TTC549 (cell line): ENCODE measurements at regions not wholly inside any gene's neighbourhood (a gene's known extent, or its start where the extent isn't known, plus 50 kb on each side); places are given as distances from the start of the nearest gene placed in this dataset.

Experiments
- FAIRE-seq: peaks from 2 replicates; lab custom pipeline; 2012; peaks lifted over from hg19 to GRCh38; lab: Jason Lieb, UNC

GRCh38 chr12:105812366-105812765 is 326.4 kb downstream of the NUAK1 start:
- no peak for FAIRE-seq

GRCh38 chr12:105813201-105813600 is 325.6 kb downstream of the NUAK1 start:
- no peak for FAIRE-seq

DNA sequence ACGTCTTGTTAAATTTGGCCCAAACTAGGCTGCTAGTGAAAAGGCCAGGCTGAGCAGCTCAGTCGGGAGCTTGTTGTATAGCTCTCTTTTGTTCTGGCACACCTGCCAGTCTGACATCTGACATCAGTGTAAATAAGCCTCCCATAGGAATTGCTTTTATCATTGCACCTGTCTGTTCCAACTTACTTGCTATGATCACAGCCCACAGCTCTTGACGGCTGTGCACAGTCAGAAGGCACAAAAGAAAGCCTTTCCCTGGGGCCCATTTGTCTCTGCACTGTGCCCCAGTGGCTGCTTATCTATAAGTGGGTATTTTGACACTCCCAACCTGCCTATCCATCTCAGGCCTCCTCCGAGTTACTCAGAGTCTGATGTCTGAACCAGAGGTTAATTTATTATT is 324.5 kb downstream of the NUAK1 start:
- FAIRE-seq, result no peak

DNA sequence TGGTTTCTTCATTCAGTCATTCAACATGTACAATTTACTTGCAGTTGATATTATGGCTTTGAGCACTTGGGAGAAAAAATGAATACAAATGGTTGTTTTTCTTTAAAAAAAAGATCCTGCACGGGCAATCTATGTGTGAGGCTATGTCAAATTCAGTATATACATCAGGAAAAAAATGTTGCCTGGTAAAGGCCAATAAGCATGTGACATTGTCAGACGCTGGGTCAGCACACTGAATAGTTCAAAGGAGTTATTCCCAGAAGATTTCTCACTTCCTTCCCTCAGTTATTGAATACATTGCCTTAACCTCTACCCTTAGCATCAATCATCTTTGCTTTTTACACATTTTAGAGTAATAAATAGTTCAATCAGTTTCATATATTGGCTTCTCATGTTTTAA is 319.2 kb downstream of the NUAK1 start:
- FAIRE-seq, result no peak

- FAIRE-seq, result no peak
These were observed 318.2 kb downstream of the NUAK1 start for GRCh38 chr12:105820429-105821125.

DNA sequence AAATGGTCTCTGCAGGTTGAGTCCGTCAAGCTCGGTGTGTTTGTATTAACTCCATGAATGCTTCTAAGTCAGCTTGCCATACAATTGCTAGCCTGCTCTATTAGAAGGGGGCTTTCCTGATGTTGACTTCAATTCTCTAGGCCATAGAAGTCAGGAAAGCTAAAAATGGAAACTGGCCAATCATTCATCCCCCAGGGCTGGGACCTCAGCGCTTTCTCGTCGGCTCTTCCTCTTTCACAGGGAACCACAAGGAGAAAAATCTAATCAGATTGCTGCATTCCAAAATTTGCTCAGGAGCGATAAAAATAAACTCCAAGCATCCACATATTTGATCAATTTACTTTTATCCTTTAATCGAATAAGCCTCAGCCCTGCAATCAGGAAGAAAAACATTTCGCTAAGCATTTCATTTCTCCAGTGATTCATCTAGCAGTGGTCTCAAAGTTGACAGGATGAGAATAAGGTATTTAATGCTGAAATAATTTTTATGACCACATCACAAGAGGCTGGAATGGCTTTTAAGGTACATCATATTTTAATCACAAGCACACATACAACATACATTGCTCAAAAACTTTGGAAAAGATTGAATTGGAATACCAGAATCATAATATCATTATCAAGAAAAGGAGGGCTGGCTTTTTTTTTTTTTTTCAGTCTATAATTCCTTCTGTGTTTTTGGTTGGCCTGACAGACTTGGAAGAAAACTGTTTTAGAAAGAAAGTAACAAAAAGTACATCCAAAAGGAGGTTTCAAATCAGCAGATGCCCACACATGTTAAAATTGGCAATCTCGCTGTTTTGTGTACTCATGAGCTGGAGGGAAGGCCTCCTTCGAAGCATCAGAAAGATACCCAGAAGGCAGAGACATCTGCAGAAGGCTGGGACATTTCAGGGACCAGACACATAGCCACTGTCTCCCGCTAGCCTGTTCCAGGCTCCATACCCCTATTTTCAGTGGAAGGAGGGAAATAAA is 316.3 kb downstream of the NUAK1 start:
- FAIRE-seq, result no peak

- no peak for FAIRE-seq
These were observed 314.9 kb downstream of the NUAK1 start for GRCh38 chr12:105823810-105824209.

DNA sequence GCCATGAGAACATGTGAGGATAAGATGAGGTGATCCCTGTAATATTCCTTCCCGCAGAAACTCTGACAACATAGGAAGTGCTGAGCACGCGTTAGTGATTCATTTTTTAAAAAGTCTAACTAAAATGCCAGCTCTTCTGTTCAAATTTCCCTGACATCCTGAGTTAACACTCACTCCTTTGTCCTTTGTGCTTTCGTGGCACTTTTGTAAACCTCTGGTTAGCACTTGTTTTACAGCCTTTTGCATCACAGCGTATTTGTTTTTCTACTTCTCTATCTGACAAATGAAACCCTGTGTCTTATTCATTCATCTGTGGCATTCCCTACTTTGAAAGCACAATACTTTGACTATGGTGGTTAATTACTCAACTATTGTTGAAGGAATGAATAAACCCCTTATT is 313.6 kb downstream of the NUAK1 start:
- no peak for FAIRE-seq

DNA sequence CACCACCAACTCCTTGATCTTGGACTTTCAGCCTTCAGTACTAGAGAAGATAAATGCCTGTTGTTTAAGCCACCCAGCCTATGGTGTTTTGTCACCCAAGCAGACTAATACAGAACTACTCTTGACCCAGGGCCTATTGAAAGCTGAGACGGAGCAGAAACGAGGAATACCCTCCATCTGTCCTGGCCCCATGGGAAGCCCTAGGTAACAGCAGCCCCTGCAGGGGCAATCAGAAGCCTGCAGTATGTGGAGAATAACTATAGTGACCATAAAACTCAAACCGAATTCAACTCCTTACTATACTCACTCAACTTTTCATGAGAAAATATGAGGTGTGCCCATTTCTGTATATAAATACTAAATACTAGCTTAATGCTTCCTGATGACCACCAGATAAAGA is 307.4 kb downstream of the NUAK1 start:
- no peak for FAIRE-seq

GRCh38 chr12:105832021-105832420 is 306.7 kb downstream of the NUAK1 start:
- no peak for FAIRE-seq

- no peak for FAIRE-seq
These were observed 305.9 kb downstream of the NUAK1 start for GRCh38 chr12:105832806-105833205.

GRCh38 chr12:105834496-105834895 is 304.3 kb downstream of the NUAK1 start:
- FAIRE-seq, result no peak

GRCh38 chr12:105835580-105836241 is 303.0 kb downstream of the NUAK1 start:
- no peak for FAIRE-seq

- FAIRE-seq, result no peak
These were observed 302.5 kb downstream of the NUAK1 start for GRCh38 chr12:105836242-105836622.

DNA sequence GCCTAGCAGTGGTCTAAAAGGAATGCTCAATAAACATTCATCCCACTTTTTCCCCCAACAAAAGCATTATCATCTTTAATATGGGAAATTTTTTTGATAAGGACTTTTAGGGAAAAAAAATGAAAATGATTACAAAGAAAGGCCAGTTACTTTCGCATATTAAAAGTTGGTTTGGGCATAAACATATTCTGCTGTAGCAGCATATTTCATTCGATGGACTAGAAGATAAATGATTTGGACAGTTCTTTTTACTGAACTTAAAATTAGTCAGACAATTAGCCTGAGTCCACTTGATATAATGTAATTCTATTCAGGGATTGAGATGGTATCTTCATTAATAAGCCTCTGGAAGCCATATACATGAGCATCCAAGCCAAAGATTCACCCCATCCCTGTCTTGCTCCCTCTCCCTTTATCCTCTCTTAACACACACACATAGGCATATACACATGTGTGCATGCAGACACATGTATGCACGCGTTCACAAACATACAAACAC is 299.1 kb downstream of the NUAK1 start:
- no peak for FAIRE-seq

DNA sequence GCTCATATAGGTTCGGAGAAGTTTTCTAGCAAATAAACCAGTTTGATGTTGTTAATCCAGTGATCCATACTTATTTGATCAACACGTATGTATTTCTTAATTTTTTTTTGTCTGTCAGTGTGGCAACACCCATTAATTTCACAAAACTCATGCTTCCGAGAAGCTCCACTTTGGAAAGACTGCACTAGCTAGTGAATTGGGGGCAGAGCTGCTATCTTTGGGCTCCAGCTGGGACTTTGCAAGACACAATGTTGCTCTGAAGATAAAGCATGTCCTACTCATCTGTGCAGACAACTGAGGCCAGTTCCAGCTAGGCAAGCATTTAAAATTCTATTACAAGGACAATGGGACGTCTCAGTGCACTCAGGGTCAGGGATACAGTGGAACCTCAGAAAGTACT is 298.4 kb downstream of the NUAK1 start:
- no peak for FAIRE-seq

DNA sequence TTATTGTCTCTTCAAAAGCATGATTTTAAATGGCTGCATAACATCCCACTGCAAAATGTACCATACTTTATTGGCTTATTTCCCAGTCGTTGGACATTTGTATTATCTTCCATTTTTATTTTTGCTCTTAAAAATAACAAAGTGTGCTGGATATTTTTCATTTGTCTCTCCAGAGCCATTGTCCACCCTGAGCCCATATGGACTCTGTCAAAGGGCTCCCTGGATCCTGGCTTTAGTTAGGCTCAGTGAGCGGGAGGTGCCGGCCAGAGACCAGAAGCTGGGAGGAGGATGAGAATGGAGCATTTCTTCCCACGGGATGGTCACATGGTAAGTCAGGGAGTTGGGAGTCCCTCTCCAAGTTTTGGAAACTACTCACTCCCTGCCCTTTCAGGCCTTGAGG is 296.9 kb downstream of the NUAK1 start:
- no peak for FAIRE-seq

DNA sequence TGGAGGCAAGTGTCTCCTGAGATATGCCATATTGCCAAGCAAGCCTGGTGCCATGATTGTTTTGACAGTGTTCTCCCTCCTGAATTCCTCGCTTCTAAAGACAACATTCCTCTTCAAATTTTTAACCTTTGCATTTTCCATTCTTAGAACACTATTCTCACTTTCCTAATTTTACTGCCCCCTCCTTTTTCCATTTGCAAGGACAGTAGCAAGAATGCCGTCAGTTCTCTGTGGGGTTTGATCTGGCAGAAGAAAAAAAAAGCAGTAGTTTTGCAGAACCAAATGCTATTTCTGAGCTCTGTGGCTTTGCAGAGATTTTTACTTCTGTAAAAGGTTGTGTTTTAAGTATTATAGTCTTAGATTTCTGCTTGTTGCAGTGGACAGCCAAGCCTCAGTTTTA is 295.2 kb downstream of the NUAK1 start:
- FAIRE-seq, result no peak

DNA sequence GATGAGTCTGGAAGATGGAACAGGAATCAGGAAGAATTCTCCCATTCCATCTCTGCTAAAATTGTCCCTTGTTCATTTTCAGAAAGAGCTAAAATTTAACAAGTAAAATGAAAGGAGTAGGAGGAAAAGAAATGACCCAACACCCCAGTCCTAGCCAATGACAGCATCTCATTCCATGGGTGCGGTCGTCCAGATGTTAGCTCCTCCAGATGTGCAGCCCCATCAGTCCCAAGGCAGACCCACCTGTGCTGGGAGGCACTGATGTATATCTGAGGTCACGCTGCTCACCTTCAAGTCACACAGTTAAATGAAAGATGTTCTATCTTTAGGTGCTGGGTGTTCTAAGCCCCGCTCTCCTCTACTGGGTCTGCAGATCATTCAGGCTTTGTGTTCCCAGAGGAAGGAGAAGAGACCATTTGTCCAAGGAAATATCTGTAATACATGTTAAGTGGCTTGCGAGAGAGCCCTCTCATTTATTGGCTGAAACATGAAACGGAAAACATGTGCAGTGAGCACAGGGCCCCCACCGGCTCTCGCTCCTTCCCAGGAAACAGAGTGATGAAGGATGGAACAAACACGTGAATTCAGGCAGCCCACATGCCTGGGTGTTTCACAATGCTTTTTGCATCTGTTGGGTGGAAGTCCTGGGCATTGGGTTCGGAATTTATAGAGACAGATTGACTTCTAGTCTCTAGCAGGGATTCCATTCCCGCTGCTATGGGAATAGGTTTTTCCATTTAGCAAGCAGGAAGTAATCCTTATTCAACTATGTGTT is 294.6 kb downstream of the NUAK1 start:
- FAIRE-seq, result no peak

DNA sequence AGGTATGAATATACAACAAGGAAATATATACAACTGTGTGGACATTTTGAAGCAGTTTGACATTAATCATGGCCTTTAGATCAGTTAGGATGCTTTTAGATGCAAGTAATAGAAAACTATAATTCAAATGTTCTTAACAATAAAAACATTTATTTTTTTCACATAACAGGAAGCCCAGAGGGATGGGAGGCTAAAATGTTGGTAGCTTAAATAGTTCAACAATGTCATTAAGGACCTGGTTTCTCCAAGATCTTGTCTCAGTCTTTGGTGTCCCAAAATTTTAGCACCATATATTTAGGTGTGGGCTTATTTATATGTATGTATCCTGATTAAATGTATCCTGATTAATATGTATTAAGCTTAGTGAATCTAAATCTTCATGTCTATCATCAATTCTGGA is 292.4 kb downstream of the NUAK1 start:
- no peak for FAIRE-seq

GRCh38 chr12:105847068-105847467 is 291.7 kb downstream of the NUAK1 start:
- no peak for FAIRE-seq

GRCh38 chr12:105848286-105848685 is 290.5 kb downstream of the NUAK1 start:
- FAIRE-seq, result no peak
